ENCODE measurements at regions not wholly inside any gene's neighbourhood (a gene's known extent, or its start where the extent isn't known, plus 50 kb on each side); places are given as distances from the start of the nearest gene placed in this dataset.

GRCh38 chr5:143870362-143870761 lies 58.4 kb downstream of the HMHB1 start:
- no peak overlapping the region for H3K27ac Mint-ChIP-seq (ENCODE audit: unreplicated experiment)
- no peak overlapping the region for H3K4me3 Mint-ChIP-seq (ENCODE audit: unreplicated experiment)
- no peak for DNase-seq (ENCODE audit: low spot score)
- H3K27me3 Mint-ChIP-seq (ENCODE audit: unreplicated experiment): no peaks in the 10 kb centered on the region
- H3K9me3 Mint-ChIP-seq (ENCODE audit: unreplicated experiment): no peaks in the 10 kb centered on the region
- no peaks in the 10 kb centered on the region for H3K4me1 Mint-ChIP-seq (ENCODE audit: unreplicated experiment)
- no peak for TF ChIP-seq CTCF (IDR thresholded peaks at IDR 0.05; ENCODE audit: unreplicated experiment)
- H3K36me3 Mint-ChIP-seq (ENCODE audit: low read depth, unreplicated experiment): no peaks in the 10 kb centered on the region

GRCh38 chr5:143870871-143871632 lies 59.1 kb downstream of the HMHB1 start:
- DNase-seq (ENCODE audit: low spot score): no peak
- Mint-ChIP-seq H3K27ac (ENCODE audit: unreplicated experiment) (no peak overlapping the region), H3K27me3 (ENCODE audit: unreplicated experiment) (no peaks in the 10 kb centered on the region), H3K9me3 (ENCODE audit: unreplicated experiment) (no peaks in the 10 kb centered on the region), H3K36me3 (ENCODE audit: low read depth, unreplicated experiment) (no peaks in the 10 kb centered on the region), H3K4me1 (ENCODE audit: unreplicated experiment) (no peaks in the 10 kb centered on the region), H3K4me3 (ENCODE audit: unreplicated experiment) (no peak overlapping the region)
- no peak for TF ChIP-seq CTCF (IDR thresholded peaks at IDR 0.05; ENCODE audit: unreplicated experiment)

GRCh38 chr5:143871672-143872071 lies 59.7 kb downstream of the HMHB1 start:
- H3K27ac Mint-ChIP-seq (ENCODE audit: unreplicated experiment): no peak overlapping the region
- no peaks in the 10 kb centered on the region for H3K27me3 Mint-ChIP-seq (ENCODE audit: unreplicated experiment)
- no peak for TF ChIP-seq CTCF (IDR thresholded peaks at IDR 0.05; ENCODE audit: unreplicated experiment)
- no peaks in the 10 kb centered on the region for H3K36me3 Mint-ChIP-seq (ENCODE audit: low read depth, unreplicated experiment)
- H3K4me1 Mint-ChIP-seq (ENCODE audit: unreplicated experiment): no peaks in the 10 kb centered on the region
- H3K4me3 Mint-ChIP-seq (ENCODE audit: unreplicated experiment): no peak overlapping the region
- no peaks in the 10 kb centered on the region for H3K9me3 Mint-ChIP-seq (ENCODE audit: unreplicated experiment)
- no peak for DNase-seq (ENCODE audit: low spot score)

- no peak for TF ChIP-seq CTCF (IDR thresholded peaks at IDR 0.05; ENCODE audit: unreplicated experiment)
- Mint-ChIP-seq H3K4me1 (ENCODE audit: unreplicated experiment) (no peaks in the 10 kb centered on the region), H3K27me3 (ENCODE audit: unreplicated experiment) (no peaks in the 10 kb centered on the region), H3K9me3 (ENCODE audit: unreplicated experiment) (no peaks in the 10 kb centered on the region), H3K36me3 (ENCODE audit: low read depth, unreplicated experiment) (no peaks in the 10 kb centered on the region), H3K4me3 (ENCODE audit: unreplicated experiment) (no peak overlapping the region), H3K27ac (ENCODE audit: unreplicated experiment) (no peak overlapping the region)
- DNase-seq (ENCODE audit: low spot score): no peak
These were observed 62.4 kb downstream of the HMHB1 start for GRCh38 chr5:143874312-143874711.

- Mint-ChIP-seq H3K27me3 (ENCODE audit: unreplicated experiment) (no peaks in the 10 kb centered on the region), H3K27ac (ENCODE audit: unreplicated experiment) (no peak overlapping the region), H3K4me3 (ENCODE audit: unreplicated experiment) (no peak overlapping the region), H3K9me3 (ENCODE audit: unreplicated experiment) (no peaks in the 10 kb centered on the region), H3K36me3 (ENCODE audit: low read depth, unreplicated experiment) (no peaks in the 10 kb centered on the region), H3K4me1 (ENCODE audit: unreplicated experiment) (no peaks in the 10 kb centered on the region)
- no peak for TF ChIP-seq CTCF (IDR thresholded peaks at IDR 0.05; ENCODE audit: unreplicated experiment)
- no peak for DNase-seq (ENCODE audit: low spot score)
These were observed 65.2 kb downstream of the HMHB1 start for GRCh38 chr5:143877196-143877595.
